ENCODE measurements at regions not wholly inside any gene's neighbourhood (a gene's known extent, or its start where the extent isn't known, plus 50 kb on each side); places are given as distances from the start of the nearest gene placed in this dataset.
"Not testable (repeated sequence)": the region's sequence is repeated elsewhere in the genome, so short reads cannot be mapped to it uniquely, and the experiment has no call there.

- no peak for DNase-seq (ENCODE audit: low spot score)
Observed at GRCh38 chr2:150669492-150669891, 182.0 kb upstream of the RND3 start.

- not testable (repeated sequence) for DNase-seq (ENCODE audit: low spot score)
Observed at GRCh38 chr2:150667039-150667438, 179.6 kb upstream of the RND3 start.

- peak; percentile 90 for DNase-seq (ENCODE audit: low spot score)
Observed at GRCh38 chr2:150663143-150663542, 175.7 kb upstream of the RND3 start.

- DNase-seq (ENCODE audit: low spot score) = no peak
Observed at GRCh38 chr2:150656002-150656401, 168.5 kb upstream of the RND3 start.

- no peak for DNase-seq (ENCODE audit: low spot score)
Observed at GRCh38 chr2:150653351-150653750, 165.9 kb upstream of the RND3 start.

- no peak for DNase-seq (ENCODE audit: low spot score)
Observed at GRCh38 chr2:150647943-150648342, 160.5 kb upstream of the RND3 start.

GRCh38 chr2:150646746-150647145 is 159.3 kb upstream of the RND3 start:
- no peak for DNase-seq (ENCODE audit: low spot score)

- DNase-seq (ENCODE audit: low spot score) = peak; percentile 35
Observed at GRCh38 chr2:150644298-150645067, 157.0 kb upstream of the RND3 start.

- DNase-seq (ENCODE audit: low spot score) = no peak
Observed at GRCh38 chr2:150643114-150643725, 155.8 kb upstream of the RND3 start.

- no peak for DNase-seq (ENCODE audit: low spot score)
Observed at GRCh38 chr2:150640039-150640438, 152.6 kb upstream of the RND3 start.

GRCh38 chr2:150639383-150639782 is 151.9 kb upstream of the RND3 start:
- DNase-seq (ENCODE audit: low spot score) = no peak

- no peak for DNase-seq (ENCODE audit: low spot score)
Observed at GRCh38 chr2:150631236-150631821, 143.9 kb upstream of the RND3 start.

- DNase-seq (ENCODE audit: low spot score) = no peak
Observed at GRCh38 chr2:150630587-150631235, 143.2 kb upstream of the RND3 start.

- DNase-seq (ENCODE audit: low spot score) = no peak
Observed at GRCh38 chr2:150627526-150627925, 140.1 kb upstream of the RND3 start.

- DNase-seq (ENCODE audit: low spot score) = no peak
Observed at GRCh38 chr2:150626934-150627411, 139.5 kb upstream of the RND3 start.

- no peak for DNase-seq (ENCODE audit: low spot score)
Observed at GRCh38 chr2:150625741-150626140, 138.3 kb upstream of the RND3 start.

GRCh38 chr2:150625303-150625702 is 137.8 kb upstream of the RND3 start:
- peak; percentile 63 for DNase-seq (ENCODE audit: low spot score)

- DNase-seq (ENCODE audit: low spot score) = no peak
Observed at GRCh38 chr2:150624001-150624401, 136.5 kb upstream of the RND3 start.

- DNase-seq (ENCODE audit: low spot score) = peak; percentile 91
Observed at GRCh38 chr2:150621526-150622213, 134.2 kb upstream of the RND3 start.

GRCh38 chr2:150620855-150621254 is 133.4 kb upstream of the RND3 start:
- peak; percentile 53 for DNase-seq (ENCODE audit: low spot score)

GRCh38 chr2:150620416-150620815 is 132.9 kb upstream of the RND3 start:
- DNase-seq (ENCODE audit: low spot score) = no peak

All from A172 (cell line).